ENCODE measurements at regions not wholly inside any gene's neighbourhood (a gene's known extent, or its start where the extent isn't known, plus 50 kb on each side); places are given as distances from the start of the nearest gene placed in this dataset.

- Histone ChIP-seq H3K27me3 (no peaks in the 10 kb centered on the region), H3K27ac (no peak overlapping the region), H3K9me3 (no peaks in the 10 kb centered on the region), H3K4me3 (no peak overlapping the region), H3K36me3 (no peaks in the 10 kb centered on the region), H3K4me1 (ENCODE audit: insufficient read depth) (no peaks in the 10 kb centered on the region)
- intact Hi-C loops (cut with DNase I): no loop called here
- 93 to 96% (median 94%) methylated on average over 8 of the region's 8 CpGs for WGBS, 3 donors
- DNase-seq: no peak
- no peak for TF ChIP-seq POLR2A (IDR thresholded peaks at IDR 0.05)
- no peak for TF ChIP-seq EP300 (IDR thresholded peaks at IDR 0.05)
- TF ChIP-seq CTCF (IDR thresholded peaks at IDR 0.05): no peak
Observed at GRCh38 chr21:17726047-17726829, 92.9 kb downstream of the C21orf91 start.

- 91 to 94% (median 93%) methylated on average over 3 of the region's 3 CpGs for WGBS, 3 donors
- intact Hi-C loops (cut with DNase I): no loop called here
- no peaks in the 10 kb centered on the region for H3K36me3 ChIP-seq
- no peak for DNase-seq
- H3K27me3 ChIP-seq: no peaks in the 10 kb centered on the region
- H3K9me3 ChIP-seq: no peaks in the 10 kb centered on the region
- no peaks in the 10 kb centered on the region for H3K4me1 ChIP-seq (ENCODE audit: insufficient read depth)
- no peak overlapping the region for H3K4me3 ChIP-seq
- no peak overlapping the region for H3K27ac ChIP-seq
- TF ChIP-seq POLR2A (IDR thresholded peaks at IDR 0.05) (no peak), EP300 (IDR thresholded peaks at IDR 0.05) (no peak), CTCF (IDR thresholded peaks at IDR 0.05) (no peak)
Observed at GRCh38 chr21:17725339-17725738, 93.8 kb downstream of the C21orf91 start.

- H3K27me3 ChIP-seq: no peaks in the 10 kb centered on the region
- no peak for DNase-seq
- intact Hi-C loops (cut with DNase I): no loop called here
- H3K4me3 ChIP-seq: no peak overlapping the region
- TF ChIP-seq EP300 (IDR thresholded peaks at IDR 0.05) (no peak), POLR2A (IDR thresholded peaks at IDR 0.05) (no peak)
- 88 to 93% (median 92%) methylated on average over 2 of the region's 2 CpGs for WGBS, 3 donors
- no peak overlapping the region for H3K27ac ChIP-seq
- H3K9me3 ChIP-seq: no peaks in the 10 kb centered on the region
- no peaks in the 10 kb centered on the region for H3K4me1 ChIP-seq (ENCODE audit: insufficient read depth)
- no peaks in the 10 kb centered on the region for H3K36me3 ChIP-seq
Observed at GRCh38 chr21:17712887-17713286, 100.2 kb upstream of the BTG3 start.

GRCh38 chr21:17711896-17712295 is 99.2 kb upstream of the BTG3 start:
- TF ChIP-seq EP300 (IDR thresholded peaks at IDR 0.05) (no peak), POLR2A (IDR thresholded peaks at IDR 0.05) (no peak), CTCF (IDR thresholded peaks at IDR 0.05) (no peak)
- H3K4me3 ChIP-seq: no peak overlapping the region
- intact Hi-C loops (cut with DNase I): no loop called here
- H3K9me3 ChIP-seq: no peaks in the 10 kb centered on the region
- no peaks in the 10 kb centered on the region for H3K36me3 ChIP-seq
- H3K4me1 ChIP-seq (ENCODE audit: insufficient read depth): no peaks in the 10 kb centered on the region
- no peak for DNase-seq
- H3K27me3 ChIP-seq: no peaks in the 10 kb centered on the region
- H3K27ac ChIP-seq: no peak overlapping the region

GRCh38 chr21:17709266-17709611 is 96.5 kb upstream of the BTG3 start:
- Histone ChIP-seq H3K4me1 (ENCODE audit: insufficient read depth) (no peaks in the 10 kb centered on the region), H3K27me3 (no peaks in the 10 kb centered on the region), H3K9me3 (no peaks in the 10 kb centered on the region), H3K4me3 (no peak overlapping the region), H3K36me3 (no peaks in the 10 kb centered on the region), H3K27ac (no peak overlapping the region)
- TF ChIP-seq EP300 (IDR thresholded peaks at IDR 0.05) (no peak), POLR2A (IDR thresholded peaks at IDR 0.05) (no peak), CTCF (IDR thresholded peaks at IDR 0.05) (no peak)
- intact Hi-C loops (cut with DNase I): no loop called here
- DNase-seq: no peak

Data from ovary (tissue), 7 donors.